Neural progenitor cell (in vitro differentiated cells): ENCODE measurements at regions not wholly inside any gene's neighbourhood (a gene's known extent, or its start where the extent isn't known, plus 50 kb on each side); places are given as distances from the start of the nearest gene placed in this dataset.

Source experiments
- EZH2 ChIP-seq: fragments of 200-600 bp; sonication (generic); IDR thresholded peaks from 2 replicates; pipeline ENCODE4 v1.6.1; 2017; ENCODE audit warnings: antibody characterized with exemption, mild to moderate bottlenecking, moderate library complexity
- EZH2phosphoT487 ChIP-seq: fragments of 200-600 bp; sonication (generic); IDR thresholded peaks from 2 replicates; pipeline ENCODE4 v1.6.1; 2017; ENCODE audit warnings: antibody characterized with exemption
- TF ChIP-seq, protein P1 (sequence below): fragments of 200-600 bp; sonication (generic); IDR thresholded peaks from 2 replicates; pipeline ENCODE4 v1.5.1; 2017; ENCODE audit warnings: antibody characterized with exemption, mild to moderate bottlenecking

DNA sequence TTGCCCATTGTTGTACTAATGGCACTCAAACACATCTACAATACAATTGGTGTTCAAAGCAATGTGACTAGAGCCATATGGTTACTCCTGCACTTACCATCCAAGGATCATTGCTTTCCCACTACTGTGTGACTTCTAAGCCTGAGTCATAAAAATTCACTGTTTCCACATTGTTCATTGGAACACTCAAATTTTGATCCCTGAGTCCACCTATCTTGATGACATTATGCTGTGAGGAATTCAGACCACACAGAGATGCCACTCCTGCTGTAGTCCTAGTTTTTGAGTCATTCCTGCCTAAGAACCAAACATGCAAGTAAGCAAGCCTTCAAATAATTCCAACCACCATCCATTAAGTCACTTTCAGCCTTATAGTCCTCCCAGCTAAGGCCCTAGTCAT is 176.2 kb downstream of the EFHB start:
- TF ChIP-seq, protein P1, sequence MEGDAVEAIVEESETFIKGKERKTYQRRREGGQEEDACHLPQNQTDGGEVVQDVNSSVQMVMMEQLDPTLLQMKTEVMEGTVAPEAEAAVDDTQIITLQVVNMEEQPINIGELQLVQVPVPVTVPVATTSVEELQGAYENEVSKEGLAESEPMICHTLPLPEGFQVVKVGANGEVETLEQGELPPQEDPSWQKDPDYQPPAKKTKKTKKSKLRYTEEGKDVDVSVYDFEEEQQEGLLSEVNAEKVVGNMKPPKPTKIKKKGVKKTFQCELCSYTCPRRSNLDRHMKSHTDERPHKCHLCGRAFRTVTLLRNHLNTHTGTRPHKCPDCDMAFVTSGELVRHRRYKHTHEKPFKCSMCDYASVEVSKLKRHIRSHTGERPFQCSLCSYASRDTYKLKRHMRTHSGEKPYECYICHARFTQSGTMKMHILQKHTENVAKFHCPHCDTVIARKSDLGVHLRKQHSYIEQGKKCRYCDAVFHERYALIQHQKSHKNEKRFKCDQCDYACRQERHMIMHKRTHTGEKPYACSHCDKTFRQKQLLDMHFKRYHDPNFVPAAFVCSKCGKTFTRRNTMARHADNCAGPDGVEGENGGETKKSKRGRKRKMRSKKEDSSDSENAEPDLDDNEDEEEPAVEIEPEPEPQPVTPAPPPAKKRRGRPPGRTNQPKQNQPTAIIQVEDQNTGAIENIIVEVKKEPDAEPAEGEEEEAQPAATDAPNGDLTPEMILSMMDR: no peak
- TF ChIP-seq EZH2 (no peak), EZH2phosphoT487 (no peak)
